Loucy (cell line): ENCODE measurements at regions not wholly inside any gene's neighbourhood (a gene's known extent, or its start where the extent isn't known, plus 50 kb on each side); places are given as distances from the start of the nearest gene placed in this dataset.
A peak's percentile ranks its signal among the peaks of the same experiment; 100 is the strongest.

Experiments
- H2AFZ ChIP-seq: fragments of 200-600 bp; sonication (generic); 2 replicates; pipeline ENCODE4 v1.6.0; 2016; ENCODE audit warnings: antibody characterized with exemption, mild to moderate bottlenecking, low read length, moderate library complexity
- H3F3A ChIP-seq: fragments of 200-600 bp; 2 replicates; pipeline ENCODE4 v1.6.0; 2016; ENCODE audit warnings: antibody characterized with exemption, low read depth, mild to moderate bottlenecking
- H3K27me3 ChIP-seq: fragments of 200-600 bp; sonication (generic); 2 replicates; pipeline ENCODE4 v1.6.1; 2014; ENCODE audit warnings: low read length, mild to moderate bottlenecking; ENCODE audit not compliant: insufficient read depth, poor library complexity, severe bottlenecking
- H3K36me3 ChIP-seq: fragments of 200-600 bp; sonication (generic); 2 replicates; pipeline ENCODE4 v1.6.1; 2016; ENCODE audit warnings: low read length; ENCODE audit not compliant: insufficient read depth
- H3K4me1 ChIP-seq: fragments of 200-600 bp; sonication (generic); 2 replicates; pipeline ENCODE4 v1.5.1; 2014; ENCODE audit warnings: low read length, mild to moderate bottlenecking; ENCODE audit not compliant: insufficient read depth, poor library complexity, severe bottlenecking
- H3K4me2 ChIP-seq: fragments of 200-600 bp; sonication (generic); 2 replicates; pipeline ENCODE4 v1.6.0; 2014; ENCODE audit warnings: antibody characterized with exemption, low read length, low read depth, mild to moderate bottlenecking; ENCODE audit not compliant: poor library complexity, severe bottlenecking
- H3K4me3 ChIP-seq: fragments of 200-600 bp; sonication (generic); 2 replicates; pipeline ENCODE4 v1.5.1; 2014; ENCODE audit warnings: low read length, mild to moderate bottlenecking, mixed read lengths; ENCODE audit not compliant: poor library complexity, severe bottlenecking
- H3K79me2 ChIP-seq: fragments of 200-600 bp; sonication (generic); 2 replicates; pipeline ENCODE4 v1.6.1; 2014; ENCODE audit warnings: low read length; ENCODE audit not compliant: insufficient read depth
- H3K9ac ChIP-seq: fragments of 200-600 bp; sonication (generic); 2 replicates; pipeline ENCODE4 v1.6.0; 2014; ENCODE audit warnings: mild to moderate bottlenecking, low read depth, low read length, moderate library complexity; ENCODE audit not compliant: poor library complexity, severe bottlenecking
- H3K9me2 ChIP-seq: fragments of 200-600 bp; sonication (generic); replicated peaks from 2 replicates; pipeline ENCODE4 v1.6.1; 2016; ENCODE audit warnings: low read depth, low read length, mixed read lengths
- H3K9me3 ChIP-seq: fragments of 200-600 bp; sonication (generic); 2 replicates; pipeline ENCODE4 v1.6.1; 2014; ENCODE audit warnings: mild to moderate bottlenecking, antibody characterized with exemption, low read length, low read depth; ENCODE audit not compliant: insufficient read depth
- H4K20me1 ChIP-seq: fragments of 200-600 bp; sonication (generic); 2 replicates; pipeline ENCODE4 v1.6.0; 2014; ENCODE audit warnings: antibody characterized with exemption, low read length, mild to moderate bottlenecking; ENCODE audit not compliant: insufficient read depth, poor library complexity, severe bottlenecking
- EZH2phosphoT487 ChIP-seq: fragments of 200-600 bp; IDR thresholded peaks from 2 replicates; pipeline ENCODE4 v1.6.1; 2018; ENCODE audit warnings: antibody characterized with exemption, mild to moderate bottlenecking, moderate library complexity, borderline replicate concordance
- TF ChIP-seq, protein P1 (sequence below): fragments of 200-600 bp; sonication (generic); conservative IDR thresholded peaks from 2 replicates; pipeline ENCODE4 v1.5.1; 2014; ENCODE audit warnings: mild to moderate bottlenecking, antibody characterized with exemption, low read length

DNA sequence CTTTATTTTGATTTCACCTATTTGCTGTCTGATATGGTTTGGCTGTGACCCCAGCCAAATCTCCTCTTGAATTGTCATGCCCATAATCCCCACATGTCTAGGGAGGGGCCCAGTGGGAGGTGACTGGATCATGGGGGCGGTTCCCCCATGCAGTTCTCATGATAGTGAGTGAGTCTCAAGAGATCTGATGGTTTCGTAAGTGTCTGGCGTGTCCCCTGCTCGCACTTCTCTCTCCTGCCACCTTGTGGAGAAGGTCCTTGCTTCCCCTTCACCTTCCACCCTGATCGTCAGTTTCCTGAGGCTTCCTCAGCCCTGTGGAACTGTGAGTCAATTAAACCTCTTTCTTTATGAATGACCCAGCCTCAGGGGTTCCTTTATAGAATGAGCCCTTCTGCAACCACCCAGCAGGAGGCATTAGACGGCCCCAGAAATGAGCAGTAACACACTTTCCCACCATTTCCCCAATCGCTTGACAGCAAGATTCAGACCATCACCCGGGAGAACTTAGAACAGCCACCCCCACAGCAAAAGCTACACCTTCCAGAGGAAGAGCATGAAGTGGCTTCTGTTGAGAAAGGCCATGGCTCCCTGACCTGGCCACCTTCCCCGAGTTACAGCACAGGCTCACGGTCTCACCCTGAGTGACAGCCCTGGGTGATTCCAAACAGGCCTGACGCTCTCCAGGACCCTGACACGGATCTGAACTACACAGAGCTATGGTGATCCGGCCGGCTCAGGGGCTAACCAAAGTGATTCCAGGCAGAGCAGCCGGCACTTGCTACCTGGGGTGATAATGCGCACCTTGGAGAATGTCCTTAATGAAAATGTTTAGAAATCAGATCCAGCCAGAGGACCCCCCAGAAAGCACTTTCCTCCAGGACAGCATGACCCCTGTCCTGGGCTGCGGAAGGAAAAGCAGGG lies 131.2 kb upstream of the CDH4 start:
- Histone ChIP-seq H4K20me1 (no peaks in the 10 kb centered on the region), H3K4me2 (peak overlapping the region; percentile 3), H3K4me3 (no peak overlapping the region), H3F3A (no peaks in the 10 kb centered on the region), H2AFZ (no peak overlapping the region), H3K4me1 (no peaks in the 10 kb centered on the region), H3K79me2 (no peaks in the 10 kb centered on the region), H3K9me2 (no peaks in the 10 kb centered on the region), H3K9me3 (no peaks in the 10 kb centered on the region), H3K27me3 (no peaks in the 10 kb centered on the region), H3K9ac (no peak overlapping the region), H3K36me3 (no peaks in the 10 kb centered on the region)
- TF ChIP-seq, protein P1, sequence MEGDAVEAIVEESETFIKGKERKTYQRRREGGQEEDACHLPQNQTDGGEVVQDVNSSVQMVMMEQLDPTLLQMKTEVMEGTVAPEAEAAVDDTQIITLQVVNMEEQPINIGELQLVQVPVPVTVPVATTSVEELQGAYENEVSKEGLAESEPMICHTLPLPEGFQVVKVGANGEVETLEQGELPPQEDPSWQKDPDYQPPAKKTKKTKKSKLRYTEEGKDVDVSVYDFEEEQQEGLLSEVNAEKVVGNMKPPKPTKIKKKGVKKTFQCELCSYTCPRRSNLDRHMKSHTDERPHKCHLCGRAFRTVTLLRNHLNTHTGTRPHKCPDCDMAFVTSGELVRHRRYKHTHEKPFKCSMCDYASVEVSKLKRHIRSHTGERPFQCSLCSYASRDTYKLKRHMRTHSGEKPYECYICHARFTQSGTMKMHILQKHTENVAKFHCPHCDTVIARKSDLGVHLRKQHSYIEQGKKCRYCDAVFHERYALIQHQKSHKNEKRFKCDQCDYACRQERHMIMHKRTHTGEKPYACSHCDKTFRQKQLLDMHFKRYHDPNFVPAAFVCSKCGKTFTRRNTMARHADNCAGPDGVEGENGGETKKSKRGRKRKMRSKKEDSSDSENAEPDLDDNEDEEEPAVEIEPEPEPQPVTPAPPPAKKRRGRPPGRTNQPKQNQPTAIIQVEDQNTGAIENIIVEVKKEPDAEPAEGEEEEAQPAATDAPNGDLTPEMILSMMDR = peak; percentile 66
- no peak for TF ChIP-seq EZH2phosphoT487

DNA sequence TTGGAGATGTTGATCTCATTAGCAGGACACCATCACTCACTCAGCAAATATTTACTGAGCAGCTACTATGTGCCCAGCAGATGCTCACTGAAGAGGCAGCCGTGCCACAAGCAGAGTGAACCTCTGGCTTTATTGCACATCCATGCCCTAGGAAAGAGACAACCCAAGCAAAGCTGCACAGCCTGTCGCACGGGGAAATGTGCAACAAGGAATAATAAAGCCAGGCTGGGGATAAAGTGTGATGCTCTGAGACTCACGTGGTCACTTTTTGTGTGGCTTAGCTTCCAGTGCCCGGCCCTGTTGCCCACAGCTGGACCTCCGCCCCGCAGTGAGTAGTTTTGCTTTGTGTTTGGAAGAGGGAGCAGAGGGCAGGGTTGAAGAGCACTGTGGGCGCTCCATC lies 130.4 kb upstream of the CDH4 start:
- Histone ChIP-seq H3K36me3 (no peaks in the 10 kb centered on the region), H3K9me2 (no peaks in the 10 kb centered on the region), H3K4me2 (no peak overlapping the region), H4K20me1 (no peaks in the 10 kb centered on the region), H3K4me1 (no peaks in the 10 kb centered on the region), H3F3A (no peaks in the 10 kb centered on the region), H3K79me2 (no peaks in the 10 kb centered on the region), H3K4me3 (no peak overlapping the region), H3K9ac (no peak overlapping the region), H3K27me3 (no peaks in the 10 kb centered on the region), H2AFZ (no peak overlapping the region), H3K9me3 (no peaks in the 10 kb centered on the region)
- no peak for TF ChIP-seq EZH2phosphoT487
- TF ChIP-seq, protein P1 = no peak

DNA sequence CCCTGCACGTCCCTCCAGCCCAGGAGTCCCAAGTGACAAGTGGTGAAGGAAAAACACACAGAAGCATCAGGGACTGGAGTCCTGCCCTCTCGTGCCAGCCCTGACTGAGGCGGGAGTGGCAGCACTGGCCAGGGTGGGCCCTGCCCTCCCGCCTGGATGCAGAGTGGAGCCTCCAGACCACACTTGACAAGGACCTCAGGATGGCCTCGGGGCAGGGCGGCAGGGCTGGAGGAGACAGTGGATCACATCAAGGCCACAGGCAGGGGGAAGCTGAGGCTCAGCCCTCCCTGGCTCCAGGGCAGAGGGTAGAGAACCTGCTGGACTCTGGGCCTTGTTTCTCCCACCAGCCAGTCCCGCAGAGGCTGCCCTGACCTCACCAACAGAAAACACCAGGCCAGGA lies 128.8 kb upstream of the CDH4 start:
- no peaks in the 10 kb centered on the region for H3K9me3 ChIP-seq
- H3K4me1 ChIP-seq = no peaks in the 10 kb centered on the region
- H3K36me3 ChIP-seq = no peaks in the 10 kb centered on the region
- H3K79me2 ChIP-seq = no peaks in the 10 kb centered on the region
- H4K20me1 ChIP-seq = no peaks in the 10 kb centered on the region
- H3K9me2 ChIP-seq = no peaks in the 10 kb centered on the region
- H3K4me3 ChIP-seq = no peak overlapping the region
- H3K4me2 ChIP-seq = no peak overlapping the region
- no peaks in the 10 kb centered on the region for H3F3A ChIP-seq
- no peaks in the 10 kb centered on the region for H3K27me3 ChIP-seq
- H2AFZ ChIP-seq = no peak overlapping the region
- no peak for TF ChIP-seq EZH2phosphoT487
- TF ChIP-seq, protein P1 = no peak
- no peak overlapping the region for H3K9ac ChIP-seq
